DMS79 treated with DMSO at 0.1 percent for 48 hours (cell line): ENCODE measurements at regions not wholly inside any gene's neighbourhood (a gene's known extent, or its start where the extent isn't known, plus 50 kb on each side); places are given as distances from the start of the nearest gene placed in this dataset.

ENCODE experiments used
- DNase-seq: peaks from one replicate; lab custom pipeline; 2025; lab: John Stamatoyannopoulos, UW

- no peak for DNase-seq
Measured at GRCh38 chr17:65444049-65444448, 117.4 kb downstream of the AXIN2 start.

DNA sequence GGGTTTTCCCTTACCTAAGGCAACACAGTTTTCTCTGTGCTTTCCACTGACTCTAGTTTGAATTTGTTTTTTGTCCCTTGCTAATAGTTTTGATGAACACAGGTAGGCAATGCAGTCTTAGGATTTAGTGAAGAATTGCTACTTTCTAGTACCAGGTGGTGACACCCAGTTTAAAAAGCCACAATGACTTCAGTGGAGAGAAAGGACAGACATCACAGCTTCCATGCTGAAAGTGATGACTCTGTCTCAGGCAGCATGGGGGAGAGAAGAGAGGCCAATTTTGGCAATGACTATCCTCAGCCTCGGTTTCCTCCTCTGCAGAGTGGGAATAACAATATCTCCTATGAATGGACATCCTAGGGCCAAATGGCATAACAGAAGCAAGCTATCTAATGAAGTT is 118.8 kb downstream of the AXIN2 start:
- DNase-seq, result no peak

DNA sequence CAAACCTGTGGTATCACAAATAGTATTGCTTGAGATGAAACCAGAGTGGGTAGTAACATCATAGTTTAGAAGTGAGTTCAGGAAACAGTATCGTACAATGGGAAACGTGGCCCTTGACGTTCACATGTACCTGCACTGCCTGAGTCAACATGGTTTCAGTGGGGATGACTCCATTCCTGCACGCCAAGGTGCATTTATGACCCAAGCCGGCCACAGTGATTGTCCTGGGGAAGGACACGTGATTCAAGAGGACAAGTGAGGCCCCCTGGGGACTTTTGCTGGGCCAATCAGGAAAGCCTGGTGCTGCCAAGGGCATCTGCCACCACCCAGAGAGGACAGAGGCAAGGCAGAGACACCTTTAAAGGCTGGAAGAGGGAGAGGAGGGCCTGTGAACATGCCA is 119.2 kb downstream of the AXIN2 start:
- no peak for DNase-seq

DNA sequence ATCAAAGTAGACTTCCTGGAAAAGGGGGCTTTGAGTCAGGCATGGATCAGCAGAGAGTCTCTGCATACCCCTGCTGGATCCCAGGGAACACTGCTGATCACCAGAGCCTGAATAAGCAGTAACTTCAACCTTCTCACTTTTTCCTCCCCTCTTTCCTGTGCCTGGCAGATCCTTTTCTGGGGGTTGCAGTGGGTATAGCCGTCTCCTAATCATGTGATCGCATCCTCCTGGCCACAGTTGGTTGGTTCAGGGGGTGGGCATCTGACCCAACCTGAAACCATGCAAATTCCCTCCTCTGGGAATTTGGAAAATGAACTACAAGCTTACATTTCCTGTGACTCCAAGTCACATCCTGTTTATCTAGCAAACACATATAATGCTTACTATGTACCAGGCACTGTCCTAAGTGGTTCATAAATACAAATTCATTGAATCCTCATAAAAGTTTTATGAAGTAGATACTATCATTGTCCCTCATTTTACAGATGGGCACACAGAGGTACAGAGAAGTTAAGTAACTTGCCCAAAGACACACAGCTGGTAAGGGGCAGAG is 120.3 kb downstream of the AXIN2 start:
- DNase-seq, result no peak

GRCh38 chr17:65438708-65439294 is 122.6 kb downstream of the AXIN2 start:
- no peak for DNase-seq

DNA sequence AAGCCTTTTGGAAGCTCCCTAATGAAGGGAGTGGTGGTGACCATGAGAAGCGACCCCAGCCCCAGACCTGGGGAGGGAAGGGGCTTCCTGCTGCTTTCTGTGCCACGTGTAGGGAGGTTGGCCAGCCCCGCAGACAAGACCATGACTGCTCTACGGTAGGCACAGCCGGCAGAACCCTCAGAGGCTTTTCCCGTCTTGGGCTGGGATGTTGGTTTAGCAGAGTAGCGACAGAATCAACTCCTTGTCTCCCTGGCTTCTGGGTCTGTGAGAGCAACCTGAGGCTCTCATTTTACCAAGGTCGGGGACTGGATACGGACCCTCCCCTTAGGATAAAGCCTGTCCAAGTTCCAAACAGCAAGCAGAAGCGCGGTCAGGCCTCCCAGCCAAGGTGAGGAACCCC is 123.3 kb downstream of the AXIN2 start:
- DNase-seq, result no peak

DNA sequence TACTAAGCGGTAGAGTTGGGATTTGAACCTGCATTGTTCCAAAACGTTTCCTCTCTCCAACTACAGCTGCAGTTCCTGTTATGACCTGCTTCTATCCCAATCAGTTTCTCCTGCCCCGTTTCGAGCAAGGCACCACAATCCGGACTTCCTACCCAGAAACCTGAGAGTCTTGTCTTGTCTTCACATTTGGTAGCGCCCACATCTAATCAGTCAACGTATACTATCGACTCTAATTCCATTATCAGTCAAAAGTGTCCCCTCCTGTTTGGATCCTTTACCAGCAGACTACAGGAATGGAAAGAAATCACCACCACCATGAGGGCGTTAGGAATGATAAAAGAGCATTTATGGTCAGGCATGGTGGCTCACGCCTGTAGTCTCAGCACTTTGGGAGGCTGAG is 124.6 kb downstream of the AXIN2 start:
- DNase-seq, result no peak

GRCh38 chr17:65434878-65435277 is 126.6 kb downstream of the AXIN2 start:
- DNase-seq, result no peak

DNA sequence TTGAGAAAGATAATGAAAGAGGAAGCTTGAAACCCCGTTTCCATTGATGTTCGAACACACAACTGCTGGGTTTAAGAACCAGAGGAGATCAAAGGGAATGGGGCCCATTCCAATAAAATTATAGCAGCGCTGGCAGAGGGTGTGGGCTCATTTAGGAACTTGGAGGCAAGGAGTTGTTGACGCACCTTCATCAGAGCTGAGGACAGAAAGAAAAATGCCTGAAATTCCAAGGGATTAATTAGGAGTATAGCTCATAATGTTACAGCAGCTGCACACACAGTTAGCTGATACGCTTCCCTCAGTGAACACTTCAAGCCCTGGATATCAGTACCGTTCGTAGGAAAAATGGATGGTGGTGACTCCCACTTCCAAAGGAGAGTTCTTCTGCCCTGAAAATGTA is 127.2 kb downstream of the AXIN2 start:
- no peak for DNase-seq

GRCh38 chr17:65433592-65433991 is 127.9 kb downstream of the AXIN2 start:
- DNase-seq, result no peak

- DNase-seq, result no peak
Measured at GRCh38 chr17:65433157-65433556, 128.3 kb downstream of the AXIN2 start.

- no peak for DNase-seq
Measured at GRCh38 chr17:65431116-65431515, 130.3 kb downstream of the AXIN2 start.

- DNase-seq, result no peak
Measured at GRCh38 chr17:65430209-65430833, 131.1 kb downstream of the AXIN2 start.

DNA sequence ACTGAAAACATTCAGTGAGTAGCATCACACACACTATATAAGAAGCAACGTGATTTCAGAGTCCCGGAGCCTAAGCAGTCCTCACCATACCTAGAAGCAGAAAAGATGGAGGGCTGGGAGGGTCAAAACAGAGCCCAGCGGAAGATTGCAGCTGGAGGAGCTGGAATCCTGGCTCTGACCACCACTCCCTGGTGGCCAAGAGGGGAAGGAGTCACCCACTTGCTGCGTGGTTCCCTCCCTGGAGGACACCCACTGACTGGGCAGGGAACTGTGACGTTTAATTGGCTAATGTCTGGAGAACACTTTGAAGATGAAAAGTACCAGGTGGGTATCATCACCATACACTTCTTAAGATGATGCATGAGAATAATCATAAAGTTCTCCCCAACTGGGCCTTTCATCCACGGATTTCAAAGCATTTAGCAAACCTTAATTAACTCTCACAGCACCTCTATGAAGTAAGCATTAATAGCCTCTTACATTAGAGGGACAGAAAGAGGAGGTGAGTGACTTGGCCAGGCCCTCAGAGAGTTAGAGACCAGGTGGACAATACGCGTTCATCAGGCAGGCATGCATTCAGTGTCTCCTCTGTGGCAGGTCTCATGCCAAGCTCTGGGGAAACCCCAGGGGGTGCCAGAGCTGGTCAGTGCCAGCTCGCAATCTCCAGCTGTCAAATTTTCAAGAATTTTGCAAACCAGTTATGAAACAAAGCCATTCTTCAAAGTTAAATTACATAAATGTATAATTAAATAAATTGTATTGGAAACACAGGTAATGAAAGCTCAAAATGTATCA is 137.9 kb downstream of the AXIN2 start:
- no peak for DNase-seq

GRCh38 chr17:65418622-65419021 is 142.8 kb downstream of the AXIN2 start:
- DNase-seq, result no peak

- no peak for DNase-seq
Measured at GRCh38 chr17:65417406-65418221, 143.8 kb downstream of the AXIN2 start.

GRCh38 chr17:65415991-65416390 is 145.5 kb downstream of the AXIN2 start:
- no peak for DNase-seq

DNA sequence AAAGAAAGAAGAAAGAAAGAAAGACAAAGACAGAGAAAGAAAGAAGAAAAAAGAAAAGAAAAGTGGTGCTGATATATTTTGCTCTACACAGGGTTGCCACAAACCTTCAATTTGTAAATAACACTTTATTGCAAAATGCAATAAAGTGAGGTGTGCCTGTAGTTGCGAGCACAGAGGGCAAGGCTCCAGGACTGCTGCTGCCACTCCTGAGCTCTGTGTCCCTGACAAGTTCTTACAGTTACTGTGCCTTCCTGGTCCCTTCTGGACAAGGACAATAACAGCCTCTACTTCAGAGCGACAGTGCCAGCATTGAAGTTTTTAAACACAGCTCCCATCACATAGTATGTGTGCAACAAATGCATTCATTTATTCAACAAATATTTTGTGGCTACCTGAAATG is 148.1 kb downstream of the AXIN2 start:
- no peak for DNase-seq

- no peak for DNase-seq
Measured at GRCh38 chr17:65409381-65409780, 152.1 kb downstream of the AXIN2 start.

GRCh38 chr17:65408050-65408449 is 153.4 kb downstream of the AXIN2 start:
- DNase-seq, result no peak

- no peak for DNase-seq
Measured at GRCh38 chr17:65407017-65407416, 154.4 kb downstream of the AXIN2 start.

DNA sequence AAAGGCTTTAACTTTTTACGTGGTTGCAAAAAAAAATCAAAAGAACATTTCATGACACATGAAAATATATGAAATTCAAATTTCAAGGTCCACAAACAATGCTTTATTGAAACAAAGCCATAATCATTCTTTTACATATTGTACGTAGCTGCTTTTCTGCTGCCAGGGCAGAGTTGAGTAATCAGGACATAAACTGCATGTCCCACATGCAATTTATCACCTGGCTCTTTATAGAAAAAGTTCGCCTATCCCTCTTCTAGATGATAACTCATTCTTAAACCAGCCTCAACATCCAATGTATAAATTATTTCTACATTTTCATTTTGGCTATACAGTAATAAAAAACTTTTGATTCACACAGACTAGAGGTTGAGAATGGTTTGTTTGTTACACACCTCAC is 154.9 kb downstream of the AXIN2 start:
- no peak for DNase-seq
